DMS79 treated with DMSO at 0.1 percent for 48 hours (cell line): ENCODE measurements at regions not wholly inside any gene's neighbourhood (a gene's known extent, or its start where the extent isn't known, plus 50 kb on each side); places are given as distances from the start of the nearest gene placed in this dataset.

ENCODE experiments used
- DNase-seq: peaks from one replicate; lab custom pipeline; 2025; lab: John Stamatoyannopoulos, UW

GRCh38 chr6:169047345-169047744 lies 206.3 kb downstream of the THBS2 start:
- no peak for DNase-seq

GRCh38 chr6:169046483-169047192 lies 207.0 kb downstream of the THBS2 start:
- DNase-seq, result no peak

- no peak for DNase-seq
Observed at GRCh38 chr6:169046021-169046420, 207.6 kb downstream of the THBS2 start.

- no peak for DNase-seq
Observed at GRCh38 chr6:169045486-169045885, 208.2 kb downstream of the THBS2 start.

GRCh38 chr6:169044381-169045230 lies 209.0 kb downstream of the THBS2 start:
- no peak for DNase-seq

- no peak for DNase-seq
Observed at GRCh38 chr6:169042061-169042460, 211.6 kb downstream of the THBS2 start.

GRCh38 chr6:169041078-169041477 lies 212.6 kb downstream of the THBS2 start:
- DNase-seq, result no peak

GRCh38 chr6:169038691-169039090 lies 215.0 kb downstream of the THBS2 start:
- no peak for DNase-seq

- DNase-seq, result no peak
Observed at GRCh38 chr6:169035385-169036240, 218.0 kb downstream of the THBS2 start.

GRCh38 chr6:169034516-169035167 lies 219.0 kb downstream of the THBS2 start:
- no peak for DNase-seq

- no peak for DNase-seq
Observed at GRCh38 chr6:169029861-169030260, 223.8 kb downstream of the THBS2 start.

GRCh38 chr6:169028343-169028742 lies 225.3 kb downstream of the THBS2 start:
- no peak for DNase-seq

- DNase-seq, result no peak
Observed at GRCh38 chr6:169026175-169026574, 227.5 kb downstream of the THBS2 start.

- DNase-seq, result no peak
Observed at GRCh38 chr6:169024047-169024660, 229.5 kb downstream of the THBS2 start.

GRCh38 chr6:169023161-169023874 lies 230.3 kb downstream of the THBS2 start:
- DNase-seq, result no peak

GRCh38 chr6:169022079-169022478 lies 231.6 kb downstream of the THBS2 start:
- DNase-seq, result no peak

- DNase-seq, result no peak
Observed at GRCh38 chr6:169020821-169021220, 232.8 kb downstream of the THBS2 start.

- DNase-seq, result no peak
Observed at GRCh38 chr6:169019727-169020491, 233.7 kb downstream of the THBS2 start.

- DNase-seq, result no peak
Observed at GRCh38 chr6:169019111-169019510, 234.5 kb downstream of the THBS2 start.

GRCh38 chr6:169016758-169017157 lies 236.9 kb downstream of the THBS2 start:
- DNase-seq, result no peak
